ENCODE measurements at regions not wholly inside any gene's neighbourhood (a gene's known extent, or its start where the extent isn't known, plus 50 kb on each side); places are given as distances from the start of the nearest gene placed in this dataset.

GRCh38 chr4:89373394-89373793 lies 65.8 kb upstream of the GPRIN3 start:
- TF ChIP-seq CTCF (IDR thresholded peaks at IDR 0.05) (no peak), POLR2A (IDR thresholded peaks at IDR 0.05) (no peak)

All from thyroid gland (tissue), 4 donors.